Transverse colon (tissue), 4 donors: ENCODE measurements at regions not wholly inside any gene's neighbourhood (a gene's known extent, or its start where the extent isn't known, plus 50 kb on each side); places are given as distances from the start of the nearest gene placed in this dataset.

Source experiments
- POLR2AphosphoS5 ChIP-seq, 3 donors: sonication (generic); formaldehyde crosslinking; IDR thresholded peaks; one replicate each; pipeline ENCODE4 v1.6.1; 2016; ENCODE audit warnings: antibody characterized with exemption in 3 of 3
- TF ChIP-seq, protein P1 (sequence below), 5 experiments: fragments of 200-600 bp in 3 of 5; fragments of 450-650 bp in 2 of 5; sonication (generic) in 3 of 5; IDR thresholded peaks; 1 replicate in 2 of 5; 2 replicates in 3 of 5; pipeline ENCODE4 v1.5.1; 2016 to 2017; ENCODE audit warnings: antibody characterized with exemption in 5 of 5, inconsistent platforms in 3 of 5, mild to moderate bottlenecking in 2 of 5, moderate library complexity in 1 of 5

DNA sequence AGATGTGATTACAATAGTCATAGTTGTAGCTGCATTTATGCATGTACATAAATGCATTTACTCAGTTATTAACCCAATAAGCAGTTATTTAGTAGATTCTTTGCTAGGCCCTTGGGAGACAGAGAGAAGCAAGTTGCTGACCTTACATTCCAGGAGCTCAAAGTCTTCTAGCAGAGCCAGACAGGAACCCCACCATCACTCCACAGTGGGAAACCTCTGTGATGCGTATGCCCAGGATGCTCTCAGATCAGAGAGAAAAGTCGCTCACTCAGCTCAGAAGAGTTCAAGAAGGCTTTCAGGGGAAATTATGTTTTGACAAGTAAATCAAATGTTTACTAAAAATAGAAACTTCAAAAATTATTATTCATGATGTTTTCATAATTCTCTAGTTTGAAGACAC lies 146.3 kb upstream of the EXOC2 start:
- TF ChIP-seq, protein P1, sequence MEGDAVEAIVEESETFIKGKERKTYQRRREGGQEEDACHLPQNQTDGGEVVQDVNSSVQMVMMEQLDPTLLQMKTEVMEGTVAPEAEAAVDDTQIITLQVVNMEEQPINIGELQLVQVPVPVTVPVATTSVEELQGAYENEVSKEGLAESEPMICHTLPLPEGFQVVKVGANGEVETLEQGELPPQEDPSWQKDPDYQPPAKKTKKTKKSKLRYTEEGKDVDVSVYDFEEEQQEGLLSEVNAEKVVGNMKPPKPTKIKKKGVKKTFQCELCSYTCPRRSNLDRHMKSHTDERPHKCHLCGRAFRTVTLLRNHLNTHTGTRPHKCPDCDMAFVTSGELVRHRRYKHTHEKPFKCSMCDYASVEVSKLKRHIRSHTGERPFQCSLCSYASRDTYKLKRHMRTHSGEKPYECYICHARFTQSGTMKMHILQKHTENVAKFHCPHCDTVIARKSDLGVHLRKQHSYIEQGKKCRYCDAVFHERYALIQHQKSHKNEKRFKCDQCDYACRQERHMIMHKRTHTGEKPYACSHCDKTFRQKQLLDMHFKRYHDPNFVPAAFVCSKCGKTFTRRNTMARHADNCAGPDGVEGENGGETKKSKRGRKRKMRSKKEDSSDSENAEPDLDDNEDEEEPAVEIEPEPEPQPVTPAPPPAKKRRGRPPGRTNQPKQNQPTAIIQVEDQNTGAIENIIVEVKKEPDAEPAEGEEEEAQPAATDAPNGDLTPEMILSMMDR (IDR thresholded peaks at IDR 0.05) = no peak
- TF ChIP-seq POLR2AphosphoS5 (IDR thresholded peaks at IDR 0.05) = no peak
